ENCODE measurements at regions not wholly inside any gene's neighbourhood (a gene's known extent, or its start where the extent isn't known, plus 50 kb on each side); places are given as distances from the start of the nearest gene placed in this dataset.

GRCh38 chr2:212913640-212914306, 237.6 kb downstream of the IKZF2 start:
- no peak for TF ChIP-seq CTCF (conservative IDR thresholded peaks at IDR 0.05; ENCODE audit: low read length)
- no peak for TF ChIP-seq EZH2phosphoT487 (IDR thresholded peaks at IDR 0.05; ENCODE audit: borderline replicate concordance, low read depth, low read length)
